ENCODE measurements at regions not wholly inside any gene's neighbourhood (a gene's known extent, or its start where the extent isn't known, plus 50 kb on each side); places are given as distances from the start of the nearest gene placed in this dataset.

- TF ChIP-seq CBX5 (IDR thresholded peaks at IDR 0.05; ENCODE audit: borderline replicate concordance, low read depth) (no peak), ZFP36 (IDR thresholded peaks at IDR 0.05; ENCODE audit: low read depth, low read length, partially characterized antibody) (no peak), POLR2AphosphoS5 (IDR thresholded peaks at IDR 0.05; ENCODE audit: control insufficient read depth, insufficient read depth, low read depth, low read length) (no peak), ZNF717 (CRISPR knock-in tag; IDR thresholded peaks at IDR 0.05) (no peak), SREBF2 (CRISPR knock-in tag; IDR thresholded peaks at IDR 0.05) (no peak), ZEB2 (IDR thresholded peaks at IDR 0.05) (no peak), POLR2A (conservative IDR thresholded peaks at IDR 0.05) (no peak), ZBTB5 (IDR thresholded peaks at IDR 0.05) (no peak), FOSL1 (tag; conservative IDR thresholded peaks at IDR 0.05) (no peak), TBP (optimal IDR thresholded peaks at IDR 0.05; ENCODE audit: low read depth, low read length) (no peak)
- TF ChIP-seq, protein P1, sequence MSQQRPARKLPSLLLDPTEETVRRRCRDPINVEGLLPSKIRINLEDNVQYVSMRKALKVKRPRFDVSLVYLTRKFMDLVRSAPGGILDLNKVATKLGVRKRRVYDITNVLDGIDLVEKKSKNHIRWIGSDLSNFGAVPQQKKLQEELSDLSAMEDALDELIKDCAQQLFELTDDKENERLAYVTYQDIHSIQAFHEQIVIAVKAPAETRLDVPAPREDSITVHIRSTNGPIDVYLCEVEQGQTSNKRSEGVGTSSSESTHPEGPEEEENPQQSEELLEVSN (IDR thresholded peaks at IDR 0.05; ENCODE audit: borderline replicate concordance in 1 of 2, extremely low read depth in 1 of 2, insufficient read depth in 1 of 2, insufficient read length in 1 of 2, low read depth in 1 of 2, low read length in 1 of 2, poor library complexity in 1 of 2, severe bottlenecking in 1 of 2) = no peak
- TF ChIP-seq, protein P2, sequence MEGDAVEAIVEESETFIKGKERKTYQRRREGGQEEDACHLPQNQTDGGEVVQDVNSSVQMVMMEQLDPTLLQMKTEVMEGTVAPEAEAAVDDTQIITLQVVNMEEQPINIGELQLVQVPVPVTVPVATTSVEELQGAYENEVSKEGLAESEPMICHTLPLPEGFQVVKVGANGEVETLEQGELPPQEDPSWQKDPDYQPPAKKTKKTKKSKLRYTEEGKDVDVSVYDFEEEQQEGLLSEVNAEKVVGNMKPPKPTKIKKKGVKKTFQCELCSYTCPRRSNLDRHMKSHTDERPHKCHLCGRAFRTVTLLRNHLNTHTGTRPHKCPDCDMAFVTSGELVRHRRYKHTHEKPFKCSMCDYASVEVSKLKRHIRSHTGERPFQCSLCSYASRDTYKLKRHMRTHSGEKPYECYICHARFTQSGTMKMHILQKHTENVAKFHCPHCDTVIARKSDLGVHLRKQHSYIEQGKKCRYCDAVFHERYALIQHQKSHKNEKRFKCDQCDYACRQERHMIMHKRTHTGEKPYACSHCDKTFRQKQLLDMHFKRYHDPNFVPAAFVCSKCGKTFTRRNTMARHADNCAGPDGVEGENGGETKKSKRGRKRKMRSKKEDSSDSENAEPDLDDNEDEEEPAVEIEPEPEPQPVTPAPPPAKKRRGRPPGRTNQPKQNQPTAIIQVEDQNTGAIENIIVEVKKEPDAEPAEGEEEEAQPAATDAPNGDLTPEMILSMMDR (IDR thresholded peaks at IDR 0.05 in 2 of 3, conservative IDR thresholded peaks at IDR 0.05 in 1 of 3; ENCODE audit: insufficient read depth in 2 of 3, low read depth in 1 of 3, low read length in 3 of 3) = no peak
- TF ChIP-seq, protein P3, sequence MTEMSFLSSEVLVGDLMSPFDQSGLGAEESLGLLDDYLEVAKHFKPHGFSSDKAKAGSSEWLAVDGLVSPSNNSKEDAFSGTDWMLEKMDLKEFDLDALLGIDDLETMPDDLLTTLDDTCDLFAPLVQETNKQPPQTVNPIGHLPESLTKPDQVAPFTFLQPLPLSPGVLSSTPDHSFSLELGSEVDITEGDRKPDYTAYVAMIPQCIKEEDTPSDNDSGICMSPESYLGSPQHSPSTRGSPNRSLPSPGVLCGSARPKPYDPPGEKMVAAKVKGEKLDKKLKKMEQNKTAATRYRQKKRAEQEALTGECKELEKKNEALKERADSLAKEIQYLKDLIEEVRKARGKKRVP (CRISPR knock-in tag; IDR thresholded peaks at IDR 0.05) = no peak
These were observed 77.3 kb upstream of the NECTIN1 start for GRCh38 chr11:119806064-119806915.

Measured in K562 (cell line).